ENCODE measurements at regions not wholly inside any gene's neighbourhood (a gene's known extent, or its start where the extent isn't known, plus 50 kb on each side); places are given as distances from the start of the nearest gene placed in this dataset.

- TF ChIP-seq POLR2A (IDR thresholded peaks at IDR 0.05), result no peak
- TF ChIP-seq CTCF (IDR thresholded peaks at IDR 0.05), result no peak
These were observed 144.5 kb downstream of the ANKRD7 start for GRCh38 chr7:118368958-118369357.
